IMR-90 (cell line): ENCODE measurements at regions not wholly inside any gene's neighbourhood (a gene's known extent, or its start where the extent isn't known, plus 50 kb on each side); places are given as distances from the start of the nearest gene placed in this dataset.

Experiments
- ATAC-seq: fragments of 200-7000 bp; cut with Tn5 transposase; 2 replicates; pipeline ENCODE4 v1.9.1; 2020; ENCODE audit warnings: low read depth, mild to moderate bottlenecking, moderate library complexity
- BruUV-seq: library from RNA; stranded (reverse); fragments of 400-500 nt; replicated peaks from 2 replicates; lab custom pipeline; 2021; lab: Mats Ljungman, UMichigan
- CTCF ChIA-PET: fragments of 300-600 bp; formaldehyde crosslinking; extraction: SDS; loops from one replicate; lab custom pipeline; 2021; ENCODE audit warnings: antibody characterized with exemption; lab: Yijun Ruan, JAX
- POLR2A ChIA-PET: fragments of 300-600 bp; sonication (Branson Sonifier 250); formaldehyde crosslinking; loops from one replicate; lab custom pipeline; 2022; ENCODE audit warnings: antibody characterized with exemption; ENCODE audit not compliant: unreplicated experiment; lab: Charles Lee
- DNase-seq: peaks from one replicate; pipeline ENCODE4 v3.0.0; 2013
- H2AFZ ChIP-seq: replicated peaks from 2 replicates; pipeline ENCODE3; 2013; ENCODE audit warnings: low read length, mild to moderate bottlenecking; ENCODE audit not compliant: poor library complexity
- H2AK5ac ChIP-seq: 2 replicates; pipeline ENCODE4 v1.6.1; 2013; ENCODE audit warnings: low read depth, low read length, inconsistent platforms
- H2AK9ac ChIP-seq: replicated peaks from 2 replicates; pipeline ENCODE3; 2013; ENCODE audit warnings: mild to moderate bottlenecking, low read depth, low read length, moderate library complexity; ENCODE audit not compliant: poor library complexity
- H2BK120ac ChIP-seq: 2 replicates; pipeline ENCODE4 v1.6.1; 2013; ENCODE audit warnings: low read depth, low read length, inconsistent platforms
- H2BK15ac ChIP-seq: 3 replicates; pipeline ENCODE4 v1.6.1; 2013; ENCODE audit warnings: low read depth, low read length, inconsistent platforms
- H2BK20ac ChIP-seq: 2 replicates; pipeline ENCODE4 v1.6.1; 2013; ENCODE audit warnings: low read depth, mild to moderate bottlenecking, inconsistent platforms, low read length, moderate library complexity
- H2BK5ac ChIP-seq: 2 replicates; pipeline ENCODE4 v1.6.1; 2013; ENCODE audit warnings: mild to moderate bottlenecking, low read depth, low read length, inconsistent platforms; ENCODE audit not compliant: poor library complexity, severe bottlenecking
- H3K14ac ChIP-seq: replicated peaks from 2 replicates; pipeline ENCODE4 v1.6.1; 2013; ENCODE audit warnings: low read depth, low read length, inconsistent platforms
- H3K18ac ChIP-seq: 2 replicates; pipeline ENCODE4 v1.6.1; 2013; ENCODE audit warnings: low read depth, low read length, control low read depth
- H3K23ac ChIP-seq: 2 replicates; pipeline ENCODE4 v1.6.1; 2013; ENCODE audit warnings: low read depth, low read length, inconsistent platforms
- H3K27ac ChIP-seq: 2 replicates; pipeline ENCODE4 v1.5.1; 2013; ENCODE audit warnings: mild to moderate bottlenecking, control low read depth, low read length; ENCODE audit not compliant: insufficient read depth
- H3K27me3 ChIP-seq: 2 replicates; pipeline ENCODE4 v1.6.1; 2013; ENCODE audit warnings: low read length; ENCODE audit not compliant: control insufficient read depth, insufficient read depth
- H3K36me3 ChIP-seq: 2 replicates; pipeline ENCODE4 v1.6.1; 2013; ENCODE audit warnings: low read length, mixed read lengths; ENCODE audit not compliant: control insufficient read depth, insufficient read depth
- H3K4ac ChIP-seq: 2 replicates; pipeline ENCODE4 v1.6.1; 2013; ENCODE audit warnings: low read depth, low read length, inconsistent platforms
- H3K4me1 ChIP-seq: 2 replicates; pipeline ENCODE4 v1.6.1; 2013; ENCODE audit warnings: low read length, mixed read lengths; ENCODE audit not compliant: control insufficient read depth, insufficient read depth
- H3K4me2 ChIP-seq: 2 replicates; pipeline ENCODE4 v1.6.1; 2013; ENCODE audit warnings: low read depth, mild to moderate bottlenecking, control low read depth, low read length, moderate library complexity
- H3K4me3 ChIP-seq: 2 replicates; pipeline ENCODE4 v1.5.1; 2013; ENCODE audit warnings: low read depth, mild to moderate bottlenecking, control low read depth, low read length, moderate library complexity; ENCODE audit not compliant: insufficient read depth
- H3K56ac ChIP-seq: 2 replicates; pipeline ENCODE4 v1.6.1; 2013; ENCODE audit warnings: low read length, inconsistent platforms; ENCODE audit not compliant: insufficient read depth; ENCODE audit errors: extremely low read depth
- H3K79me1 ChIP-seq, 2 experiments: 2 replicates each; pipeline ENCODE4 v1.6.1; 2013; ENCODE audit warnings: low read length in 2 of 2, inconsistent platforms in 1 of 2, low read depth in 1 of 2
- H3K9ac ChIP-seq: 2 replicates; pipeline ENCODE4 v1.6.1; 2013; ENCODE audit warnings: low read depth, low read length, control low read depth
- H3K9me1 ChIP-seq: 2 replicates; pipeline ENCODE4 v1.6.1; 2013; ENCODE audit warnings: low read length, inconsistent platforms; ENCODE audit not compliant: insufficient read depth
- H3K9me3 ChIP-seq: 2 replicates; pipeline ENCODE4 v1.6.1; 2013; ENCODE audit warnings: low read length; ENCODE audit not compliant: control insufficient read depth, insufficient read depth
- H4K20me1 ChIP-seq: 2 replicates; pipeline ENCODE4 v1.6.1; 2013; ENCODE audit warnings: low read length, inconsistent platforms; ENCODE audit not compliant: insufficient read depth
- H4K5ac ChIP-seq: 2 replicates; pipeline ENCODE4 v1.6.1; 2013; ENCODE audit warnings: mild to moderate bottlenecking, low read depth, low read length, control low read depth
- H4K8ac ChIP-seq, 2 experiments: 2 replicates each; pipeline ENCODE4 v1.6.1; 2013; ENCODE audit warnings: low read depth in 2 of 2, low read length in 2 of 2, control low read depth in 1 of 2, inconsistent platforms in 1 of 2
- H4K91ac ChIP-seq: 2 replicates; pipeline ENCODE4 v1.6.1; 2013; ENCODE audit warnings: low read depth, low read length, inconsistent platforms; ENCODE audit not compliant: insufficient read depth
- BHLHE40 ChIP-seq: fragments of 150-350 bp; IDR thresholded peaks from 2 replicates; pipeline ENCODE4 v1.6.1; 2016; ENCODE audit warnings: mild to moderate bottlenecking, low read depth, low read length
- FOS ChIP-seq: fragments of 150-350 bp; IDR thresholded peaks from 2 replicates; pipeline ENCODE4 v1.6.1; 2016; ENCODE audit warnings: low read depth, low read length
- MAFK ChIP-seq: IDR thresholded peaks from 2 replicates; pipeline ENCODE4 v1.6.1; 2012; ENCODE audit warnings: low read depth, low read length, improper control_type of control experiment
- MAZ ChIP-seq: IDR thresholded peaks from 2 replicates; pipeline ENCODE4 v1.6.1; 2012; ENCODE audit warnings: low read depth, mild to moderate bottlenecking, low read length, improper control_type of control experiment, moderate library complexity, borderline replicate concordance
- MXI1 ChIP-seq: IDR thresholded peaks from 2 replicates; pipeline ENCODE4 v1.6.1; 2012; ENCODE audit warnings: low read depth, mild to moderate bottlenecking, low read length, moderate library complexity, borderline replicate concordance
- NFE2L2 ChIP-seq: fragments of 150-350 bp; IDR thresholded peaks from 2 replicates; pipeline ENCODE4 v1.6.1; 2016; ENCODE audit warnings: low read depth, mild to moderate bottlenecking, low read length
- RAD21 ChIP-seq: IDR thresholded peaks from 2 replicates; pipeline ENCODE4 v1.6.1; 2012; ENCODE audit warnings: low read length, improper control_type of control experiment
- RCOR1 ChIP-seq: IDR thresholded peaks from 2 replicates; pipeline ENCODE4 v1.6.1; 2012; ENCODE audit warnings: mild to moderate bottlenecking, low read length, improper control_type of control experiment; ENCODE audit not compliant: insufficient replicate concordance
- RFX5 ChIP-seq: IDR thresholded peaks from 2 replicates; pipeline ENCODE4 v1.8.0; 2012; ENCODE audit warnings: low read depth, mild to moderate bottlenecking, low read length, moderate library complexity
- WGBS, 2 experiments: methylation state at CpG; one replicate each; pipeline versions ENCODE4 v1.1.5 to v1.1.7; 2013; ENCODE audit warnings: missing lambda C conversion rate in 2 of 2; ENCODE audit not compliant: insufficient read length in 1 of 2; ENCODE audit errors: extremely low coverage in 2 of 2; 5-methylcytosine and 5-hydroxymethylcytosine counted together
- dilution Hi-C: fragments of 300-500 bp; cut with HindIII; formaldehyde crosslinking; loops from one replicate; pipeline ENCODE4 v1.14.3; 2018; ENCODE audit warnings: low sequenced_read_pairs; ENCODE audit not compliant: unreplicated experiment
- in situ Hi-C: fragments of 300-500 bp; cut with MboI; formaldehyde crosslinking; loops from 3 replicates; pipeline ENCODE4 v1.14.3; 2019; ENCODE audit warnings: low sequenced_read_pairs, inconsistent platforms, mixed read lengths
- intact Hi-C: fragments of 100-400 bp; cut with micrococcal nuclease; formaldehyde crosslinking; loops from 2 replicates; pipeline ENCODE4 v1.10.0; 2022
- TF ChIP-seq, protein P1 (sequence below): fragments of 150-350 bp; IDR thresholded peaks from 2 replicates; pipeline ENCODE4 v1.6.1; 2016; ENCODE audit warnings: low read depth, mild to moderate bottlenecking, low read length, moderate library complexity, borderline replicate concordance
- TF ChIP-seq, protein P2 (sequence below): fragments of 150-350 bp; IDR thresholded peaks from 2 replicates; pipeline ENCODE4 v1.6.1; 2017; ENCODE audit warnings: mild to moderate bottlenecking, antibody characterized with exemption, low read length, low read depth

DNA sequence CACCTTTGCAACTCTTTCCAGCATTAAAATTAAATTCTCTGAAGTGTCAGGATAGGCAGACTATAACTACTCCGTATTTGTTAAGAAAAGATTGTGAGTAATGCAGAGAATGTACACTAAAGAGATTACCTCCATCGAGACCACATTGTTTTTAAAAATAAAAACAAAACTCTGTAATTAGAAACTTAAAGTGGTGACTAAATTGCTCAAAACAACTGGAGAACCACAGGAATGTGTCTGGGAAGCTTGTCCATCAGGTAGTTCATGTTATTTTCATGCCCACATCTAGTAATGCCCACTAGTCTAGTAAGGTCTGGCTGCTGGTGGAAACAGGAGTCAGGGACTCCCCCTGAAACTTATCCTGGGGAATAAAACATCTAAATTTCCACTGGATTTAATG, 103.0 kb upstream of the FOXQ1 start:
- Histone ChIP-seq H3K56ac (no peak overlapping the region), H3K36me3 (no peaks in the 10 kb centered on the region), H3K18ac (no peak overlapping the region), H4K91ac (0 out of 2 replicates have a peak overlapping the region, but pooled peaks have one; percentile 11), H3K14ac (0 out of 2 replicates have a peak overlapping the region, but pooled peaks have one; percentile 52), H3K4me3 (no peak overlapping the region), H4K20me1 (no peaks in the 10 kb centered on the region), H3K27me3 (peaks cover 2% of the 10 kb centered on the region; the same call in 1 of the 2 replicates), H2AFZ (no peak overlapping the region), H3K4ac (0 out of 2 replicates have a peak overlapping the region, but pooled peaks have one; percentile 47), H2BK20ac (peak overlapping the region; percentile 89; the same call in 1 of the 2 replicates), H4K5ac (no peak overlapping the region), H2BK5ac (no peak overlapping the region), H2AK5ac (no peak overlapping the region), H3K4me1 (no peaks in the 10 kb centered on the region; the same call in 1 of the 2 replicates), H3K9ac (no peak overlapping the region), H3K27ac (no peak overlapping the region), H3K9me1 (no peaks in the 10 kb centered on the region), H3K4me2 (no peak overlapping the region), H3K23ac (peak overlapping the region; percentile 31; the same call in 1 of the 2 replicates), H2AK9ac (no peak overlapping the region), H4K8ac (0 out of 4 replicates have a peak overlapping the region, but pooled peaks of 1 of the 2 experiments have one; percentile 5), H2BK15ac (no peak overlapping the region), H2BK120ac (0 out of 2 replicates have a peak overlapping the region, but pooled peaks have one; percentile 71), H3K9me3 (no peaks in the 10 kb centered on the region), H3K79me1 (no peaks in the 10 kb centered on the region)
- in situ Hi-C loops, result no loop called here
- ChIA-PET POLR2A (no interaction called here), CTCF (interaction anchor here (0.7 kb wide), 1 partner anchor 12 kb away, joined by 3 read pairs; no protein-coding TSS in a partner anchor)
- no TSS peak for BruUV-seq
- TF ChIP-seq RFX5 (no peak), MAFK (no peak), NFE2L2 (no peak), MAZ (no peak), RAD21 (no peak), BHLHE40 (no peak), RCOR1 (no peak), MXI1 (no peak), FOS (no peak)
- TF ChIP-seq, protein P1, sequence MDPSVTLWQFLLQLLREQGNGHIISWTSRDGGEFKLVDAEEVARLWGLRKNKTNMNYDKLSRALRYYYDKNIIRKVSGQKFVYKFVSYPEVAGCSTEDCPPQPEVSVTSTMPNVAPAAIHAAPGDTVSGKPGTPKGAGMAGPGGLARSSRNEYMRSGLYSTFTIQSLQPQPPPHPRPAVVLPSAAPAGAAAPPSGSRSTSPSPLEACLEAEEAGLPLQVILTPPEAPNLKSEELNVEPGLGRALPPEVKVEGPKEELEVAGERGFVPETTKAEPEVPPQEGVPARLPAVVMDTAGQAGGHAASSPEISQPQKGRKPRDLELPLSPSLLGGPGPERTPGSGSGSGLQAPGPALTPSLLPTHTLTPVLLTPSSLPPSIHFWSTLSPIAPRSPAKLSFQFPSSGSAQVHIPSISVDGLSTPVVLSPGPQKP, result no peak
- TF ChIP-seq, protein P2, sequence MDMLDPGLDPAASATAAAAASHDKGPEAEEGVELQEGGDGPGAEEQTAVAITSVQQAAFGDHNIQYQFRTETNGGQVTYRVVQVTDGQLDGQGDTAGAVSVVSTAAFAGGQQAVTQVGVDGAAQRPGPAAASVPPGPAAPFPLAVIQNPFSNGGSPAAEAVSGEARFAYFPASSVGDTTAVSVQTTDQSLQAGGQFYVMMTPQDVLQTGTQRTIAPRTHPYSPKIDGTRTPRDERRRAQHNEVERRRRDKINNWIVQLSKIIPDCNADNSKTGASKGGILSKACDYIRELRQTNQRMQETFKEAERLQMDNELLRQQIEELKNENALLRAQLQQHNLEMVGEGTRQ, result no peak
- ATAC-seq, result peak; percentile 27; the same call in 1 of the 2 replicates
- DNase-seq, result peak; percentile 4
- dilution Hi-C loops, result no loop called here
- no CpG with 5 or more reads among the region's 2 CpGs for WGBS, 2 experiments
- intact Hi-C loops, result no loop called here
